Progenitor cell of endocrine pancreas (in vitro differentiated cells): ENCODE measurements at regions not wholly inside any gene's neighbourhood (a gene's known extent, or its start where the extent isn't known, plus 50 kb on each side); places are given as distances from the start of the nearest gene placed in this dataset.

Experiments used
- DNase-seq: peaks from one replicate; pipeline ENCODE4 v3.0.0; 2021; ENCODE audit warnings: low spot score; ENCODE audit not compliant: unreplicated experiment
- H3K27ac Mint-ChIP-seq: 2 replicates; pipeline ENCODE4 v1.8.0; 2021; ENCODE audit warnings: mild to moderate bottlenecking, moderate library complexity, mixed read lengths
- H3K27me3 Mint-ChIP-seq: 2 replicates; pipeline ENCODE4 v1.8.0; 2021; ENCODE audit warnings: mixed read lengths
- H3K36me3 Mint-ChIP-seq: 2 replicates; pipeline ENCODE4 v1.8.0; 2022; ENCODE audit warnings: mixed read lengths; ENCODE audit not compliant: insufficient read depth
- H3K4me1 Mint-ChIP-seq: 2 replicates; pipeline ENCODE4 v1.8.0; 2021; ENCODE audit warnings: low read depth, mixed read lengths
- H3K4me3 Mint-ChIP-seq: 2 replicates; pipeline ENCODE4 v1.8.0; 2021; ENCODE audit warnings: low read depth, mild to moderate bottlenecking, moderate library complexity, mixed read lengths
- H3K9me3 Mint-ChIP-seq: 2 replicates; pipeline ENCODE4 v1.8.0; 2021; ENCODE audit warnings: low read depth, mixed read lengths
- TF ChIP-seq, protein P1 (sequence below): fragments of 200-600 bp; sonication (generic); IDR thresholded peaks from one replicate; pipeline ENCODE4 v1.5.0; 2021; ENCODE audit warnings: antibody characterized with exemption, mild to moderate bottlenecking; ENCODE audit not compliant: unreplicated experiment

DNA sequence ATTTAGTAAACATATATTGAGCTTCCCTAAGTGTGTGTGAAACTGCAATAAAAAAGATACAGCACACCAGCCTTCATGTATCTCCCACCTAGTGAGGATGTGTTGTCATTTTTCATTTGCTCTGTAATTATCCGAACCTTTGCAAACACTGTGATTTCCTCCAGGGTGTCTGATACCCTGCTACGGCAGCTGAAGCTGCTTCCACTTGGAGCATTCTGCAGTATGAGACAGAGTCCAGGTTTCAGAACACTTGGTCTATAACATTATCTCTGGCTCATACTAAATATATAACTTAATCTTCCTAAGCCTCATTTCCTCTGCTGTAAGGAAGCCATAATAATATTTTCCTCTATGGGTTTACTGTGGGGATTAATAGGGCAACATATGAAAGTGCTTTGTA lies 1338.1 kb upstream of the SLC10A2 start:
- TF ChIP-seq, protein P1, sequence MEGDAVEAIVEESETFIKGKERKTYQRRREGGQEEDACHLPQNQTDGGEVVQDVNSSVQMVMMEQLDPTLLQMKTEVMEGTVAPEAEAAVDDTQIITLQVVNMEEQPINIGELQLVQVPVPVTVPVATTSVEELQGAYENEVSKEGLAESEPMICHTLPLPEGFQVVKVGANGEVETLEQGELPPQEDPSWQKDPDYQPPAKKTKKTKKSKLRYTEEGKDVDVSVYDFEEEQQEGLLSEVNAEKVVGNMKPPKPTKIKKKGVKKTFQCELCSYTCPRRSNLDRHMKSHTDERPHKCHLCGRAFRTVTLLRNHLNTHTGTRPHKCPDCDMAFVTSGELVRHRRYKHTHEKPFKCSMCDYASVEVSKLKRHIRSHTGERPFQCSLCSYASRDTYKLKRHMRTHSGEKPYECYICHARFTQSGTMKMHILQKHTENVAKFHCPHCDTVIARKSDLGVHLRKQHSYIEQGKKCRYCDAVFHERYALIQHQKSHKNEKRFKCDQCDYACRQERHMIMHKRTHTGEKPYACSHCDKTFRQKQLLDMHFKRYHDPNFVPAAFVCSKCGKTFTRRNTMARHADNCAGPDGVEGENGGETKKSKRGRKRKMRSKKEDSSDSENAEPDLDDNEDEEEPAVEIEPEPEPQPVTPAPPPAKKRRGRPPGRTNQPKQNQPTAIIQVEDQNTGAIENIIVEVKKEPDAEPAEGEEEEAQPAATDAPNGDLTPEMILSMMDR: no peak
- Mint-ChIP-seq H3K27me3 (no peaks in the 10 kb centered on the region), H3K4me1 (peaks cover 4% of the 10 kb centered on the region), H3K4me3 (no peak overlapping the region), H3K9me3 (peaks cover 4% of the 10 kb centered on the region), H3K27ac (no peak overlapping the region), H3K36me3 (no peaks in the 10 kb centered on the region)
- no peak for DNase-seq

DNA sequence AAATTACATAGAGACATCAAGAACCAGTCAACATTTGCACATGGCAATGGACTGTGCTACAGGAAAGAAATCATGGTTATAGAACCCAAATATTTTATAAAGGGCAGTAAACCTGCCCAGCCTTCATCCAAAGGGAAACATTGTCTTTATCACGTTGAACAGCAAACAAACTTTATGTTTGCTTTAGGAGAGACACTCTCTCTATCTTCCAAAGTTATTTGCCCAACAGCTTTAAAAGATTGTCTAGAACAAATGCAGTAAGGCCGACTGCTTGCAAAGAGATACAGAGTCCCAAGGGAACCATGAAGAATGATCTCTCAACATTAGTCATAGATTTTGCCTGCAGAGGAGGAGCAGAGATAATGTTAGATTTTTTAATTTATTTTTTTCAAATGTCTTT lies 1323.5 kb upstream of the SLC10A2 start:
- Mint-ChIP-seq H3K27ac (no peak overlapping the region), H3K4me3 (no peak overlapping the region), H3K27me3 (no peaks in the 10 kb centered on the region), H3K4me1 (no peaks in the 10 kb centered on the region), H3K9me3 (peaks cover 17% of the 10 kb centered on the region), H3K36me3 (no peaks in the 10 kb centered on the region)
- no peak for DNase-seq
- TF ChIP-seq, protein P1: no peak

DNA sequence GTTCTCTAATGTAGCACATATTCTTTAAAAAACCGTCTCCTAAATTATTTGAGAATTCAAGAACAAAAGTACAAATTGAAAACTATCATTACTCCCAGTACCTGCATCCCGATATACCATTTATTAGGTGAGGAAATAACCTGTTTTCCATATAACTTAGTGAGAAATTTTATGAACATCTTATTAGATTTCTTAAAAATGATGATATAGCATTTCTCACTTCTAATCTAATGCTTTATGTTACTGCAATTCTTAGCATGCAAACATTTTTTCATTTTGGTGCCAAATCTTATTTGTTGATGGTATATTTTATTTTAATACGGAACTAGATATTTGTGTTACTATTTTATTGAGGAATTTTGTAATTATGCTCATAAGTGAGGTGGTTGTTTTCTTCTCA lies 1321.3 kb upstream of the SLC10A2 start:
- Mint-ChIP-seq H3K36me3 (no peaks in the 10 kb centered on the region), H3K27me3 (no peaks in the 10 kb centered on the region), H3K9me3 (peaks cover 17% of the 10 kb centered on the region), H3K4me1 (peaks cover 5% of the 10 kb centered on the region), H3K4me3 (no peak overlapping the region), H3K27ac (no peak overlapping the region)
- TF ChIP-seq, protein P1: no peak
- no peak for DNase-seq

DNA sequence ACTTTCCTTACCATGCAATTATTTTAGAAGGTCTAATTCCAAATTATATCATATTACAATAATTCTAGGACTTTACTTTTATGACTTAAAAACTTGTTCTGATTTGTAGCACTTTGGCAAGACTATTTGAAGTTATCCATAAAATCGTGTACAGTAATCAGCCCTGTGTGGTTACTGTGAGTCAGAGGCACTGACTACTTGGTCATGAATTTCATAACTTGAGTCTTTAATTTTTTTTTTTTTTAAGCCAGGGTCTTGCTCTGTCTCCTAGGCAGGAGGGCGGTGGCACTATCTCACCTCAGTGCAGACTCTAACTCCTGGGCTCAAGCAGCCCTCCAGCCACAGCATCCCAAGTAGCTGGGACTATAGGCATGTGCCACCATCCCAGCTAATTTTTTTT lies 1319.2 kb upstream of the SLC10A2 start:
- no peaks in the 10 kb centered on the region for H3K27me3 Mint-ChIP-seq
- no peak overlapping the region for H3K27ac Mint-ChIP-seq
- peaks cover 11% of the 10 kb centered on the region for H3K9me3 Mint-ChIP-seq
- H3K36me3 Mint-ChIP-seq: no peaks in the 10 kb centered on the region
- TF ChIP-seq, protein P1: no peak
- no peak for DNase-seq
- no peak overlapping the region for H3K4me3 Mint-ChIP-seq
- H3K4me1 Mint-ChIP-seq: peaks cover 6% of the 10 kb centered on the region

DNA sequence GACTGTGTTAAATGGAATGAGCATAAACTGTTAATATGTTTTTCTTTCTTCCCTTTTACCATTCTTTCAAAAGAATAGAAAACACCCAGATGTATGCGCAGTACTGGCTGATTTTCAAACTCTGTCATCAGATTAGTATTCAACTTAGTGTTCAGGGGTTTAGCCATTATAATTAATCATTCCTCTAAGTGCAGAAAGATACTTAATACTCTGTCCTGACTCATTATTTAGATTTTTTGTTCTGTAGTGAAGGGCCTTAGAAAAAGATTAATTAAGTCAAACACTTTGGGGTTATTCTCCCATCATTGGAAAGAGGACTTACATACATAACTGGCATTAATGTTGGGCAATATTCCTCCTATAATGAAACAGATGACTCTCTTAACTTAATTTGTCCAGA lies 1316.7 kb upstream of the SLC10A2 start:
- TF ChIP-seq, protein P1: no peak
- no peak for DNase-seq
- no peaks in the 10 kb centered on the region for H3K27me3 Mint-ChIP-seq
- peaks cover 6% of the 10 kb centered on the region for H3K4me1 Mint-ChIP-seq
- no peak overlapping the region for H3K4me3 Mint-ChIP-seq
- no peak overlapping the region for H3K27ac Mint-ChIP-seq
- peaks cover 19% of the 10 kb centered on the region for H3K9me3 Mint-ChIP-seq
- peaks cover 1% of the 10 kb centered on the region for H3K36me3 Mint-ChIP-seq
